GM19023 (cell line): ENCODE measurements at regions not wholly inside any gene's neighbourhood (a gene's known extent, or its start where the extent isn't known, plus 50 kb on each side); places are given as distances from the start of the nearest gene placed in this dataset.

Source experiments
- ATAC-seq: cut with Tn5 transposase; IDR thresholded peaks from one replicate; pipeline ENCODE4 v1.9.1; 2021; ENCODE audit warnings: mild to moderate bottlenecking, moderate library complexity; ENCODE audit not compliant: unreplicated experiment

GRCh38 chr2:137823196-137823595, 141.1 kb upstream of the HNMT start:
- ATAC-seq = no peak

DNA sequence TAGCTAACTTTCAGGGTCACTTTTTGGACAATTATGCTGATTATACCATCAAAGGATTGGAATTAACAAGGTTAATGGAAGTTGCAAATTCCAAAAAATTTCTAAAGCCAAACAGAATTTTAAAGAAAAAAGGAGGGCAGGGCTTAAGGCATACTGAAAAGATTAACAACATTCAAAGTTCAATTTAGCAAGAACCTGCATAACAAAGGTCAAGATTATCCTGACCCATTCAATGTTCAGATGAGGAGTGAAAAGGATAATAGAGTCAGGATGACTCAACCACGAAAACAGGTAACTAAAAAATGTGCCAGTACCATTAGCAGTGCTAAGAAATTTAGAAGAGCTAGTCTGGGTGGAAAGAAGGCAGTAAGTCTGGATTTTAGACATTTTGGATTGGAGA, 139.8 kb upstream of the HNMT start:
- no peak for ATAC-seq

- ATAC-seq = peak; percentile 95
Observed at GRCh38 chr2:137826373-137827372, 137.6 kb upstream of the HNMT start.

DNA sequence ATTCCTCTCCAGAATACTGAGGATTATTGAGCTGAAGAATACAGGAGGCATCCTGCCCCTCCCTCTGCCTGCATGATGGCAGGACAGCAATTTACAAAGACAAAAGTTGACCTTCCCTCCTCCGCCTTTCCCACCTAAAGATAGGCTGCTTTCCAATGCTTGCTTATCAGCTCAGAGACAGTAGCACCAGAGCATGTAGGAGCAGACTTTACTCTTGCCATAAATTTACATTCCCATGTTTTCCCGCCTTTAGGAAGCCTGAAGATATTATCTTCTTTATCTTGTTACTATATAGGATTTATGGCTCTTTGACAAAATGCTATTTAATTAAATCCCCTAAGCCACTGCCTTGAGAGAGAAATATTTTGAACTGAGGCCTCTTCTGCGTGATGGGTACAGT, 135.6 kb upstream of the HNMT start:
- no peak for ATAC-seq

DNA sequence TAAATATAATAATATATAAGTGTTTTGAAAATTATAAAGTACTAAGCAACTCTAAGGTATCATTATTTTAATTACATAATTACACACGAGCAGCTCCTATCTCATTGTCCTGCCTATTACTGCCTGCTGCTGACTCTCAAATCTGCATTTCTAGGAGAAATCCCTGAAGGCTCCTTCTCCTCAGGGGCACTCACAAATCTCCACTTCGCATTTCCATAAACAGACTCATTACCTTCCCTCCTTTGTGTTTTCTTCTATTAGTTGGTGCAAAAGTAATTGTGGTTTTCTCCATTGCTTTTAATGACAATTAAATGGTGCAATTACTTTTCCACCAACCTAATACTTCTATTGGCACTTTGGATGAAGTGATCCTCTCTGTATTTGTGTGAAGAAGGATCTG, 135.0 kb upstream of the HNMT start:
- no peak for ATAC-seq

DNA sequence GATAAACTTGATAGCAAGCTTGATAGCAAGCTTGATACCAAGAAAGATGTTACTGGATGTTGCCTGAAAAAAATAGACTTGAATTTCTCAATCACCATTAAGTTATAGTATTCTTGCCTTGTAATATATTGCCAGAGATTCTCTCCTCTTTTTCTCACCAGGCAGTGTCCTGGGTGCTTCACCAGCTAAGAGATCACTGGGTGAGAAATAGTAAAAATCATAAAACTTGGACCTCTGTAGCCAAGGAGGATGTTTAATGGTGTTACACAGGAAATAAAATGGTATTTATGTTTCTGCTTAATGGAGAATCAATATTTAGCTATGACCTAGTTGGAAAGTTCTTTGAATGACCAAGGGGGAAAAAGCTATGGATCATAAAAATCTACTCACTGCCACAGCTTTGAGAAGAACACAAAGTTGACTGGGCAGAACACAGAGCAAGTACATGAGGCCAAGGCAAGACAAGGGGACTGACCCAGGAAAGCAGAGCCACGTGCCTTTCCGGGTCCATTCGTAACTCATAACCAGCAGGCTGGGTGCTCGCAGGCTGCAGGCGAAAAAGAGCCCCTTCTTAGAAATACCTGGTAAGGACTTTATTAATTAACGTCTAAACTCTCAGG, 129.4 kb upstream of the HNMT start:
- no peak for ATAC-seq

DNA sequence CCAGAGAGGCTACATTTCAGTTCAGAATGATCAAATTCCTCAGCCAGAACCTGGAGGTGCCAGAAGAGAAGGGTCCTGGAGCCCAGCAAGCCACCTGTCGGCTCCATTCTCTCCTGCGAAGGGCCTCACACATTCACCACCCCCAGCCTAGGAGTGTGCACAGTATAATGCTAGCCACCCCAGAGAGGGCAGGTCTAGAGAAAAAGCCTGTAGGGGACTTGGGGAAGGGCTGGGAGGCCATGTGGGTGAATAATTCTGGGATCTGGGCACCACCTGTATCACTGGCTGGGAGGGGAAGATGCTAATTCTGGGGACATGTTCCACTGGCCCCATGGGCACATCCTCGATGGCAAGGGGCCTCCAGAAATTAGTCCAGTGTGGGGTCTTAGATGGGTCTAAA, 127.6 kb upstream of the HNMT start:
- no peak for ATAC-seq

GRCh38 chr2:137837830-137838229, 126.4 kb upstream of the HNMT start:
- ATAC-seq = no peak

DNA sequence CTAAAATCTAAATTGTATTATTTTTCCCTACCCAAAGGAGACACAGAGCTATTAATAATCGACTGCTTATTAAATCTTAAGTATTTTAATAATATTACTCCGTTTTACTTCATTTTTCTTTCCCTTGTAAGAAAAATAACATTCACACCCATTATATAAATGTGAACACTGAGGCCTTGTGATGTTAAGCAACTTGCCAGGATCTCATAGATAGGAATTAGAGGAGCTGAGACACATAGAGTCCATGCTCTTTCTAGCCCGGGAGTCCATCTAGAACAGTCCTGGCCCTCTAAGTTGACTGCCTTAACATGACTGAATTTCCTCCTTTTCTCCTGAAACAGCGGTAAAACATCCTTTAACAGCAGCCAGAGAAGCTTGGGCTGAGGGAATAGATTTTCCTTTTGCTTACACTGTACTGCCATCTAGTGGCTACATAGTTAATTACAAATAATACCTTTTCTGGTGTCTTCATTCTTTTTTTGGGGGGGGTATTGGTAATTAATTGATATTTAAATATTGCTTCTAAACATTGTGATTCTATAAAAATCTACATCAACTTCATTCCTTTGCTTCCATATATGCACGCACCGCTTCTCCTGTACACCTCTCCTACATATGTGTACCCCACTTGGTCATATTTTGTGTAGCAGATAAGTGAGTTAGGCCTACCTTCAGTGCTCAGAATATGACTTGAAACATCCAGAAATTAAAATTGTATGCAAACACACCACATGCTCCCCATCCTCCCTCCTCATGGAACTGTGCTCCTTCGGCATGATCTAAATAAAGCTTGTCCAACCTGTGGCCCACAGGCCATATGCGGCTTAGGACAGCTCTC, 125.8 kb upstream of the HNMT start:
- ATAC-seq = peak; percentile 60

DNA sequence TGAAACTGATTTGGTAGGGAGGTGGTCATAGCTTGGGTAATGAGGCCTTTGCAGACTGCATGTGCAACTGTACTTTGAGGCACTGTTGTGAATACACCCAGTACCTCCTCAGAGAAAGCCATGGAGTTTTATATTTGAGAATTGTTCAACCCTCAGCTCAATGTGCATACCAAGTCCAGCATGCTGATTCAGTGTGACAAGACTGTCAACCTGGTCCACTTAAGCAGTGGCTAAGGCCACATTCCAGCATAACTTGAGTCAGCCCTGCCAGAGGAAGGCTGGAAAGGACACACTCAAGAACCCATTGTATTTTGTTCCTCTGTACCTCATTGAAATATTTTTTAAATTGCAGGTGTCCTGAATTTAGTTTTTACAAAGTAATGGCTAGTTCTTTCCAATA, 121.8 kb upstream of the HNMT start:
- no peak for ATAC-seq

GRCh38 chr2:137842952-137843351, 121.3 kb upstream of the HNMT start:
- ATAC-seq = no peak

DNA sequence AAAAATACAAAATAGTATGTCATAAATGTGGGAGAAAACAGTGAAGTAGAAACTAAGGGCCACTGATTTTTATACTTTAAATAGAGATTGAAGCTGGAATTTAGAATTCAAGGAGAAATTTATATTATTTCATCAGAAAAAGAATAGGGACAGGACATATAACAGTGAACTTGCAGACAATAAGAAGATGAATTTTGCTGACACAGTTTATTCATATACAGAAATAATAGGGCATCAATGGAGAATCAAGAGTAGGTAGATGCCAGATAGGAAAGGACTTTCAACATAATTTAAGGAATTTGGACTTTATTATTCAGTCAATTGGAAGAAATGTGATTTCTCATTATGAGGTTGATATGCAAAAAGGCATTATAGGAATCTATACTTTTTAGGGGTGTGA, 118.9 kb upstream of the HNMT start:
- no peak for ATAC-seq

DNA sequence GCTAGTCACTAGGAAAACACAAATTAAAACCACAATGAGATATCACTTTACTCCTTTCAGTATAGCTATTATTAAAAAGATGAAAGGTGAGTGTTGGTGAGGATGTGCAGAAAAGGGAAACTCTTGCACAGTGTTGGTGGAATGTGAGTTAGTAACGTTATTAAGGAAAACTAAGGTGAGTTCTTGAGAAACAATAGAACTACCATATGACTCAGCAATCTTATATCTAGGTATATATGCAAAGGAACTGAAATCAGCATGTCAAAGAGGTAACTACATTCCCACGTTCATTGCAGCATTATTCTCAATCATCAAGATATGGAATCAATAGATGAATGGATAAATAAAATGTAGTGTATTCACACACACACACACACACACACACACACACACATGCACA, 117.3 kb upstream of the HNMT start:
- ATAC-seq = no peak

GRCh38 chr2:137847443-137847842, 116.8 kb upstream of the HNMT start:
- no peak for ATAC-seq

DNA sequence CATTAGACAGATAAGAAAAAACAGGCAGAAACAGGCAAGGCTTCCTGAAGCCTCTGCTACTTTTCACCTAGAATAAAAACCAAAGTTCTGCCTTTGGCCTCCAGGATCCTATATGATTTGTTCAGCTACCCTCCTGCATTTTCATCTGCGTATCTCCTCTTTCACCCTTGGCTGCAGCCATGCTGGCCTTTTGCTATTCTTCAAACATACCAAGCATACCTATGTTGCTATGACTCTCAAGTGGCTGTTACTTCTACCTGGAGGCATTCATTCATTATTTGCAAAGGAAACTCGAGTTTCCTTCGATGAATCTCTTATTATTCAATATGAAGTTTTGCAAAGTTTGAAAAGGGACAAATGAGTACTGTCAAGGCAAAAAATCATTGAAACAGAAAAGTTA, 106.4 kb upstream of the HNMT start:
- no peak for ATAC-seq

DNA sequence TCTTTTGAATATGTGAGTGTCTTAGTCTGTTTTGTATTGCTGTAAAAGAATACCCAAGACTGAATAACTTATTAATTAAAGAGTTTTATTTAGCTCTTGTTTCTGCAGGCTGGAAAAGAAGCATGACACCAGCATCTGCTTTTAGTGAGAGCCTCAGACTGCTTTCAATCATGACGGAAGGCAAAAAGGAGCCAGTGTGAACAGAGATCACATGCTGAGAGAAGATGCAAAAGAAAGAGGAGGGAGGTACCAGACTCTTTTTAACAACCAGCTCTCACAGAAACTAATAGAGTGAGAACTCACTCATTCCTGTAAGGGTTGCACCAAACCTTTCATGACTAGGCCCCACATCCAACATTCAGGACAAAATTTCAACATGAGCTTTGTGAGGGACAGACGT, 101.6 kb upstream of the HNMT start:
- ATAC-seq = no peak

- ATAC-seq = peak; percentile 63
Observed at GRCh38 chr2:137865954-137866540, 98.2 kb upstream of the HNMT start.

DNA sequence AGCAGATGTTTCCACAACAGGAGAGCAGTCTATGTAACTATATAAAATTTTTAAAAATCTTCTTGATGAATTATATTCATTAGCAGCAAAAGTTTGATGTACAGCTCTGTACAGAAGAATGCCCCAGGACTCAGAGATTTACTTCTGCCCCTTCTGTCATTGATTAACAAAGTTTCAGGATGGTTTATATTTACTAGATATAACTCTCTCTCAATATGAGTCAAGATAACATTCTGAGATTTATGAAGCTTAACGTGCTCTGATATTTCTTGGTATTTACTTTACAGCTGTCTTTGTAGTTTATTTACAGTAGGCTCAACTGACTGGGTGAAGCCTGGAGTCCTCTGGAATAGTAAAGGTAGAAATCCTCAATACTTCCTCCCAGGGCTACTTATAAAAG, 93.6 kb upstream of the HNMT start:
- peak; percentile 72 for ATAC-seq

- no peak for ATAC-seq
Observed at GRCh38 chr2:137872577-137872976, 91.7 kb upstream of the HNMT start.

- no peak for ATAC-seq
Observed at GRCh38 chr2:137873536-137874244, 90.6 kb upstream of the HNMT start.
